HG02884 (cell line): ENCODE measurements at regions not wholly inside any gene's neighbourhood (a gene's known extent, or its start where the extent isn't known, plus 50 kb on each side); places are given as distances from the start of the nearest gene placed in this dataset.
"Not testable (repeated sequence)": the region's sequence is repeated elsewhere in the genome, so short reads cannot be mapped to it uniquely, and the experiment has no call there.

Experiments used
- ATAC-seq: cut with Tn5 transposase; IDR thresholded peaks from one replicate; pipeline ENCODE4 v1.9.1; 2021; ENCODE audit warnings: mild to moderate bottlenecking, moderate library complexity; ENCODE audit not compliant: unreplicated experiment

- no peak for ATAC-seq
Observed at GRCh38 chr2:199570934-199571333, 113.2 kb upstream of the SATB2 start.

GRCh38 chr2:199569336-199569735 is 111.6 kb upstream of the SATB2 start:
- no peak for ATAC-seq

- no peak for ATAC-seq
Observed at GRCh38 chr2:199558156-199558555, 100.4 kb upstream of the SATB2 start.

GRCh38 chr2:199556527-199557285 is 99.0 kb upstream of the SATB2 start:
- ATAC-seq = no peak

GRCh38 chr2:199554026-199554425 is 96.3 kb upstream of the SATB2 start:
- no peak for ATAC-seq

- no peak for ATAC-seq
Observed at GRCh38 chr2:199552141-199552540, 94.4 kb upstream of the SATB2 start.

GRCh38 chr2:199543606-199544172 is 86.0 kb upstream of the SATB2 start:
- no peak for ATAC-seq

- ATAC-seq = no peak
Observed at GRCh38 chr2:199535445-199536177, 77.9 kb upstream of the SATB2 start.

GRCh38 chr2:199533873-199534272 is 76.1 kb upstream of the SATB2 start:
- not testable (repeated sequence) for ATAC-seq

- no peak for ATAC-seq
Observed at GRCh38 chr2:199527071-199527470, 69.3 kb upstream of the SATB2 start.

GRCh38 chr2:199524689-199525574 is 67.2 kb upstream of the SATB2 start:
- ATAC-seq = no peak

GRCh38 chr2:199509403-199509802 is 51.7 kb upstream of the SATB2 start:
- peak; percentile 80 for ATAC-seq
